Cerebellar nuclear complex (tissue), 1 donor: ENCODE measurements at regions not wholly inside any gene's neighbourhood (a gene's known extent, or its start where the extent isn't known, plus 50 kb on each side); places are given as distances from the start of the nearest gene placed in this dataset.
"Not testable (repeated sequence)": the region's sequence is repeated elsewhere in the genome, so short reads cannot be mapped to it uniquely, and the experiment has no call there.

Source experiments
- DNase-seq, 2 experiments: peaks; one replicate each; lab custom pipeline; 2025; lab: John Stamatoyannopoulos, UW

- DNase-seq, result no peak
These were observed 78.4 kb downstream of the RNASET2 start for GRCh38 chr6:166877906-166878305.

GRCh38 chr6:166877349-166877748 lies 79.0 kb downstream of the RNASET2 start:
- no peak for DNase-seq

GRCh38 chr6:166872531-166873009 lies 83.8 kb downstream of the RNASET2 start:
- DNase-seq, result no peak

- DNase-seq, result no peak
These were observed 85.6 kb downstream of the RNASET2 start for GRCh38 chr6:166870602-166871208.

GRCh38 chr6:166866839-166867637 lies 89.3 kb downstream of the RNASET2 start:
- DNase-seq, result no peak

- no peak for DNase-seq
These were observed 92.0 kb downstream of the RNASET2 start for GRCh38 chr6:166864333-166864732.

GRCh38 chr6:166862978-166863530 lies 93.3 kb downstream of the RNASET2 start:
- DNase-seq, result no peak

GRCh38 chr6:166862287-166862977 lies 93.9 kb downstream of the RNASET2 start:
- no peak for DNase-seq

- DNase-seq, result no peak
These were observed 94.4 kb downstream of the RNASET2 start for GRCh38 chr6:166861961-166862286.

GRCh38 chr6:166861304-166861703 lies 95.0 kb downstream of the RNASET2 start:
- DNase-seq, result no peak

GRCh38 chr6:166860392-166860791 lies 96.0 kb downstream of the RNASET2 start:
- no peak for DNase-seq

- DNase-seq, result no peak
These were observed 100.9 kb downstream of the RNASET2 start for GRCh38 chr6:166855416-166855815.

GRCh38 chr6:166853371-166854325 lies 102.7 kb downstream of the RNASET2 start:
- DNase-seq, result no peak

- DNase-seq, result no peak
These were observed 103.8 kb downstream of the RNASET2 start for GRCh38 chr6:166852451-166852975.

GRCh38 chr6:166851911-166852310 lies 104.4 kb downstream of the RNASET2 start:
- no peak for DNase-seq

- no peak for DNase-seq
These were observed 104.9 kb downstream of the RNASET2 start for GRCh38 chr6:166851426-166851825.

- no peak for DNase-seq
These were observed 105.7 kb downstream of the RNASET2 start for GRCh38 chr6:166850677-166851076.

- DNase-seq, result no peak
These were observed 106.6 kb downstream of the RNASET2 start for GRCh38 chr6:166849749-166850183.

- no peak for DNase-seq
These were observed 107.2 kb downstream of the RNASET2 start for GRCh38 chr6:166848979-166849748.

GRCh38 chr6:166846446-166847142 lies 109.8 kb downstream of the RNASET2 start:
- not testable (repeated sequence) for DNase-seq
